H1 (cell line): ENCODE measurements at regions not wholly inside any gene's neighbourhood (a gene's known extent, or its start where the extent isn't known, plus 50 kb on each side); places are given as distances from the start of the nearest gene placed in this dataset.

Experiments
- CBX8 ChIP-seq: fragments of 300-800, 300-1000 bp; sonication (generic); IDR thresholded peaks from 2 replicates; pipeline ENCODE4 v1.7.1; 2016; ENCODE audit warnings: low read depth, low read length, borderline replicate concordance
- CHD7 ChIP-seq: fragments of 300-600 bp; sonication (generic); IDR thresholded peaks from 2 replicates; pipeline ENCODE4 v1.7.1; 2012; ENCODE audit warnings: low read length, moderate library complexity, mild to moderate bottlenecking, inconsistent platforms; ENCODE audit not compliant: insufficient replicate concordance
- CTBP2 ChIP-seq: IDR thresholded peaks from 2 replicates; pipeline ENCODE4 v1.7.0; 2011; ENCODE audit warnings: borderline replicate concordance, mild to moderate bottlenecking, moderate library complexity, mixed read lengths, low read length; ENCODE audit not compliant: insufficient read depth, insufficient read length
- HDAC2 ChIP-seq, 2 experiments: fragments of 300-600 bp in 1 of 2; sonication (generic) in 1 of 2; IDR thresholded peaks; 2 replicates each; pipeline ENCODE4 v1.6.1; 2011 to 2012; ENCODE audit warnings: low read depth in 2 of 2, low read length in 2 of 2, mild to moderate bottlenecking in 2 of 2, moderate library complexity in 2 of 2, borderline replicate concordance in 1 of 2, inconsistent platforms in 1 of 2
- TCF12 ChIP-seq: IDR thresholded peaks from 2 replicates; pipeline ENCODE4 v1.6.1; 2011; ENCODE audit warnings: low read depth, mild to moderate bottlenecking, low read length

DNA sequence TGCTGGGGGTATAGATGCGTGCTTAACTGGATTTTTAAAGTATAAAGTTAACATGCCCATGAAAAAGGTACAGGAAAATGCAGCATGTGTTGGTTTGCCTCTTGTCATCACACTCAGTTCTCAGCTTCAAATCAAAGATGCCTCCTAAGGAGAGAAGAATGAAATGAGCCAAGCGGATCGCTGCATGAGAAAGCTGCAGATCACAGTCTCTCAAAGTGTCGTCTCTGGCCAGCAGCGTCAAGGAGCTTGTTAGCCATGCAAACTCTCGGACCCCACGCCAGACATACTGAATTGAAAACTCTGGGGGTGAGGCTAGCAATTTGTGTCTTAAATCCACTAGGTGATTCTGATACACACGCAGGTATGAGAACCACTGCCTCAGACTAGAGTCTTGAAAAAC, 297.2 kb downstream of the AJAP1 start (continued):
- no peak for TF ChIP-seq CHD7
- TF ChIP-seq CBX8 = no peak
- TF ChIP-seq CTBP2 = no peak
- TF ChIP-seq TCF12 = no peak
- TF ChIP-seq HDAC2 (IDR thresholded peaks at IDR 0.05; ENCODE audit: borderline replicate concordance in 1 of 2, low read depth in 2 of 2, low read length in 2 of 2) = no peak
